ENCODE measurements at regions not wholly inside any gene's neighbourhood (a gene's known extent, or its start where the extent isn't known, plus 50 kb on each side); places are given as distances from the start of the nearest gene placed in this dataset.

- Histone ChIP-seq H3K4me3 (no peak overlapping the region), H3K27ac (no peak overlapping the region), H3K36me3 (no peaks in the 10 kb centered on the region), H3K27me3 (no peaks in the 10 kb centered on the region), H3K4me1 (no peaks in the 10 kb centered on the region), H3K9me3 (no peaks in the 10 kb centered on the region)
- TF ChIP-seq CTCF (IDR thresholded peaks at IDR 0.05) = no peak
- no peak for TF ChIP-seq POLR2A (IDR thresholded peaks at IDR 0.05)
- no peak for TF ChIP-seq POLR2AphosphoS5 (IDR thresholded peaks at IDR 0.05; ENCODE audit: insufficient read depth in 1 of 2, low read depth in 1 of 2)
- intact Hi-C loops (cut with DNase I) = no loop called here
- DNase-seq (ENCODE audit: extremely low spot score in 2 of 2) = no peak
Measured at GRCh38 chr5:3729631-3730030, 134.0 kb downstream of the IRX1 start.

- H3K27me3 ChIP-seq = no peaks in the 10 kb centered on the region
- H3K4me1 ChIP-seq = no peaks in the 10 kb centered on the region
- no peaks in the 10 kb centered on the region for H3K9me3 ChIP-seq
- intact Hi-C loops (cut with DNase I) = no loop called here
- H3K4me3 ChIP-seq = no peak overlapping the region
- no peak overlapping the region for H3K27ac ChIP-seq
- TF ChIP-seq POLR2AphosphoS5 (IDR thresholded peaks at IDR 0.05; ENCODE audit: insufficient read depth in 1 of 2, low read depth in 1 of 2) (no peak), CTCF (IDR thresholded peaks at IDR 0.05) (no peak), POLR2A (IDR thresholded peaks at IDR 0.05) (no peak)
- no peak for DNase-seq (ENCODE audit: extremely low spot score in 2 of 2)
- H3K36me3 ChIP-seq = no peaks in the 10 kb centered on the region
Measured at GRCh38 chr5:3734632-3735031, 139.0 kb downstream of the IRX1 start.

GRCh38 chr5:3736466-3736865 is 140.8 kb downstream of the IRX1 start:
- no peak for DNase-seq (ENCODE audit: extremely low spot score in 2 of 2)
- no peaks in the 10 kb centered on the region for H3K9me3 ChIP-seq
- no peaks in the 10 kb centered on the region for H3K4me1 ChIP-seq
- intact Hi-C loops (cut with DNase I) = no loop called here
- no peak overlapping the region for H3K4me3 ChIP-seq
- H3K27me3 ChIP-seq = no peaks in the 10 kb centered on the region
- TF ChIP-seq POLR2AphosphoS5 (IDR thresholded peaks at IDR 0.05; ENCODE audit: insufficient read depth in 1 of 2, low read depth in 1 of 2) (no peak), POLR2A (IDR thresholded peaks at IDR 0.05) (no peak), CTCF (IDR thresholded peaks at IDR 0.05) (no peak)
- H3K27ac ChIP-seq = no peak overlapping the region
- no peaks in the 10 kb centered on the region for H3K36me3 ChIP-seq

- TF ChIP-seq CTCF (IDR thresholded peaks at IDR 0.05) (no peak), POLR2A (IDR thresholded peaks at IDR 0.05) (no peak)
- DNase-seq (ENCODE audit: extremely low spot score in 2 of 2) = no peak
- intact Hi-C loops (cut with DNase I) = no loop called here
- Histone ChIP-seq H3K4me1 (no peaks in the 10 kb centered on the region), H3K9me3 (no peaks in the 10 kb centered on the region), H3K4me3 (no peak overlapping the region), H3K36me3 (no peaks in the 10 kb centered on the region), H3K27me3 (no peaks in the 10 kb centered on the region), H3K27ac (no peak overlapping the region)
Measured at GRCh38 chr5:3736926-3737325, 141.3 kb downstream of the IRX1 start.

- Histone ChIP-seq H3K9me3 (no peaks in the 10 kb centered on the region), H3K36me3 (no peaks in the 10 kb centered on the region), H3K27me3 (no peaks in the 10 kb centered on the region), H3K4me1 (no peaks in the 10 kb centered on the region), H3K4me3 (no peak overlapping the region), H3K27ac (no peak overlapping the region)
- TF ChIP-seq CTCF (IDR thresholded peaks at IDR 0.05) = no peak
- no peak for TF ChIP-seq POLR2A (IDR thresholded peaks at IDR 0.05)
- TF ChIP-seq POLR2AphosphoS5 (IDR thresholded peaks at IDR 0.05; ENCODE audit: insufficient read depth in 1 of 2, low read depth in 1 of 2) = no peak
- intact Hi-C loops (cut with DNase I) = no loop called here
- no peak for DNase-seq (ENCODE audit: extremely low spot score in 2 of 2)
Measured at GRCh38 chr5:3738919-3739318, 143.3 kb downstream of the IRX1 start.
